Erythroblast (primary cell): ENCODE measurements at regions not wholly inside any gene's neighbourhood (a gene's known extent, or its start where the extent isn't known, plus 50 kb on each side); places are given as distances from the start of the nearest gene placed in this dataset.

Experiments used
- GATA1 ChIP-seq: IDR thresholded peaks from 2 replicates; pipeline ENCODE4 v1.6.1; 2011; ENCODE audit warnings: low read depth, mild to moderate bottlenecking, control low read depth, low read length, moderate library complexity
- POLR2A ChIP-seq: IDR thresholded peaks from 2 replicates; pipeline ENCODE4 v1.6.1; 2011; ENCODE audit warnings: mild to moderate bottlenecking, low read length

GRCh38 chr4:92175250-92175649 is 128.5 kb upstream of the GRID2 start:
- TF ChIP-seq POLR2A (no peak), GATA1 (no peak)
